Fibroblast of mammary gland (primary cell): ENCODE measurements at regions not wholly inside any gene's neighbourhood (a gene's known extent, or its start where the extent isn't known, plus 50 kb on each side); places are given as distances from the start of the nearest gene placed in this dataset.

Experiments
- DNase-seq: peaks from one replicate; pipeline ENCODE4 v3.0.0-alpha.2; 2010; ENCODE audit warnings: low read depth
- H3K4me3 ChIP-seq: 2 replicates; pipeline ENCODE4 v1.5.1; 2011; ENCODE audit warnings: low read depth, mild to moderate bottlenecking, low read length, moderate library complexity; ENCODE audit not compliant: control insufficient read depth
- TF ChIP-seq, protein P1 (sequence below): conservative IDR thresholded peaks from 2 replicates; pipeline ENCODE4 v1.5.1; 2011; ENCODE audit warnings: low read depth, low read length, inconsistent platforms; ENCODE audit not compliant: control insufficient read depth, insufficient read depth

DNA sequence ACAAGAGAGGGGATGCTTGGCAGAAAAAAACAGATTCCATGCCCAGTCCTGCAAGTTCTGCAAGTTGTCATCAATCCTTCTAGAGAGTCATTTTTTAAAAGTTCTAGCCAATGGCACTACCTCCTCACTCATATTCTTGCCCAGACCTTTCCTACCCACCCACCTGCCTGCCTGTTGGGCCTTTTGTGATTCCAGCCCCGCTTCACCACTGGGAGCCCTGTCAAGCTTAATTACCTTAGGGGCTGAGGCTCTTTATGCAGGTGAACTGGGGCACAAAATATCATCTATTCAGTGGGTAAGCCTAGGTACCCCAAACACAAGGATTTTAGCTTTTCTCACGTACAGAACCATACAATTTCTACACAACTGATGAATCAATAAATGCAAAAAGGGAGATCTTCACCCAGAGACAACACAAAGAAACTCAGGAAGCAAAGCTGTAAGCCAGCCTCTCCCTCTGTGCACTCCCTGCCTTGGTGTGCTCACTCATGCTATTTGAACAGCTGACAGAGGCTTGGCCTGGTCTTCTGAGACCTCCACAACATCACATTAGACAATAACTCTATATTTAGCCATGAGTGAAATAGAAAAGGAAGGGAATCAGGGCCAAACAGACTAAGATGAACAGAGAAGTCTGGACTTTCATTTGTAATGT, 222.6 kb downstream of the HTR7 start:
- TF ChIP-seq, protein P1, sequence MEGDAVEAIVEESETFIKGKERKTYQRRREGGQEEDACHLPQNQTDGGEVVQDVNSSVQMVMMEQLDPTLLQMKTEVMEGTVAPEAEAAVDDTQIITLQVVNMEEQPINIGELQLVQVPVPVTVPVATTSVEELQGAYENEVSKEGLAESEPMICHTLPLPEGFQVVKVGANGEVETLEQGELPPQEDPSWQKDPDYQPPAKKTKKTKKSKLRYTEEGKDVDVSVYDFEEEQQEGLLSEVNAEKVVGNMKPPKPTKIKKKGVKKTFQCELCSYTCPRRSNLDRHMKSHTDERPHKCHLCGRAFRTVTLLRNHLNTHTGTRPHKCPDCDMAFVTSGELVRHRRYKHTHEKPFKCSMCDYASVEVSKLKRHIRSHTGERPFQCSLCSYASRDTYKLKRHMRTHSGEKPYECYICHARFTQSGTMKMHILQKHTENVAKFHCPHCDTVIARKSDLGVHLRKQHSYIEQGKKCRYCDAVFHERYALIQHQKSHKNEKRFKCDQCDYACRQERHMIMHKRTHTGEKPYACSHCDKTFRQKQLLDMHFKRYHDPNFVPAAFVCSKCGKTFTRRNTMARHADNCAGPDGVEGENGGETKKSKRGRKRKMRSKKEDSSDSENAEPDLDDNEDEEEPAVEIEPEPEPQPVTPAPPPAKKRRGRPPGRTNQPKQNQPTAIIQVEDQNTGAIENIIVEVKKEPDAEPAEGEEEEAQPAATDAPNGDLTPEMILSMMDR = no peak
- DNase-seq = no peak
- no peak overlapping the region for H3K4me3 ChIP-seq

DNA sequence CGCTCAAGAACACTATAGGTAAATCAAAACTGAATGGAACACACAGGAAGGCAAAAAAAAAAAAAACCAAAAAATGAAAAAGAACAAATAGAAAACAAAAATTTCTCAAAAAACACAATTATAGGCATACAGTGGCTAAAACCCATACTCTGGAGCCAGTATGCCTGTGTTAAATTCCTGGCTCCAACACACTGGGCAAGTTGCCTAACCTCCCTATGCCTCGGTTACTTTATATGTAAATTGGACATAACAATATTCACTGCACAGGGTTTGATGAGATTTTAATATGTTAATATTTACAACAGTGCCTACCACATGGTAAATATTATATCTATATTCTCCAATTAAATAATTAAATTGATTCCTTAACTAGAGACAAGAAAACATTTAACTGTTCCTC, 217.1 kb downstream of the HTR7 start:
- TF ChIP-seq, protein P1 = no peak
- no peak for DNase-seq
- H3K4me3 ChIP-seq = no peak overlapping the region

DNA sequence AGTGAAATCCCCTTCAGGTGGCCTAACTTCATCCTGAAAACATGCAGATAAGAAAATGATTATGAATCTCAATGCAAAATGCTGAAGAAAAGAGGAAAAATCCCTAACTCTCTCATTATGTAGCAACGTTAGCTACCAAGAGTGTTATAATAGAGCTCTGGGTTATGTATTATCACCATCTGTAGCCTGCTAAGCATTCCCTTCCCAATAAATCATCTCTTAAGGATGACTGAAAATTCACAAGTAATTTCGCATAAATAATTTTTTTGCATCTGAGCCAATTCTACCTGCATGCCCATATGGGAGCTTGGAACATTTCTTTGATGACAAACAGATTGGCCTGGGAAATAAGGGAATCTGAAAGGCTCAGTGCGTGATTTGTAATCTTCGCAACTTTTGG, 216.1 kb downstream of the HTR7 start:
- no peak for DNase-seq
- TF ChIP-seq, protein P1 = no peak
- no peak overlapping the region for H3K4me3 ChIP-seq

DNA sequence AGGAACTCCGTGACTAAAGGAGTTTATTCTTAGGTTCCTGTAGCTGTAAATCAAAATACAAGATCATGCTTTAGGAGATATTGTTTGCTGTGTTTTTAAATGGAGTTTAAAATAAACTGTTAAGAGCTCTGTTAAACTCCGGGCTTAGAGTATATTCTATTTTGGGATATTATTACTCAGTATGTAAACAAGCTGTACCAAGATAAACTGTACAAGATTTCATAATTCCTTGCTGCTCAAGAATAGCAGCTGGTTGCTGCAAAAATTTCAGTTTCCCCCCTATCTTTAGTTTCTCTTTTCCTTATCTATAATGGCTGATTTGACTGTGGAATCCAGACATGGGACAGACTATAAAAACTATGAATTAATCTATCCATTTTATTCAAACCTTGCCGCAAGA, 215.7 kb downstream of the HTR7 start:
- no peak overlapping the region for H3K4me3 ChIP-seq
- TF ChIP-seq, protein P1 = no peak
- peak; percentile 19 for DNase-seq

DNA sequence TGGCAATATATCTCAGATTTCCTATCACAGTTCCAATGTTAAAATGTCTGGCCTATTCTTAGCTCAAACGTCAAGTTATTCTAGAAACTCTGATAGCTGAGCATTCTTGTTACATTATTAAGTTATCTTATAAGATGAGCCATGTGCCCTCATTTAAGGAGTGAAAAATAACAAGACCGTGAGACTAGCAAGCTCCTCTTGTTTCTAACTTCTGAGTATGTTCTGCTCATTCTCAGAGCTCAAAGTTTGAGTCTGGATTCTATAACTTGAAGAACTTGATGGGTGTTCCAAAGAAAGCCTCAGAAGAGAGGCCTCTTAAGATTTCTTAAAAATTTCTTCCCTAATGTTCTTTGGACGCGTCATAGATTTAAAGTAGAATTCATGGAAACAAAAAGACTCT, 215.2 kb downstream of the HTR7 start:
- TF ChIP-seq, protein P1 = no peak
- no peak for DNase-seq
- no peak overlapping the region for H3K4me3 ChIP-seq

DNA sequence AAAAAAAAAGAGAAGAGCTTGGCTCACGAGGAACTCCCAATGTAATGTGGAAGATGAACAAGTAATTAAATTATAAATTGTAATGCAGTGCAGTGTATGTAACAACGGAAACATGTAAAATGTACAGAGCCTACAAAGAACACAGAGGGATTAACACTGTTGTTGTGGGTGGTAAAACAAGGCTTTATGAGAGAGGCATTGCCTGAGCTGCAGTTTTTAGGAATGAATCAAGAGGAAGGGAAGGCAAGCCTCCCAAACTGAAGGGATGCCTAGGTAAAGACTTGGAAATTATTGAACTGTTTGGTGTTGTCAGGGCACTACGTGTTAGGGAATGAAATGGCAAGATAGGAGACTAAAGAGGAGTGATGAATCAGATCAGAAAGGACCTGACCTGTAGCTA, 213.7 kb downstream of the HTR7 start:
- TF ChIP-seq, protein P1 = no peak
- no peak overlapping the region for H3K4me3 ChIP-seq
- no peak for DNase-seq

DNA sequence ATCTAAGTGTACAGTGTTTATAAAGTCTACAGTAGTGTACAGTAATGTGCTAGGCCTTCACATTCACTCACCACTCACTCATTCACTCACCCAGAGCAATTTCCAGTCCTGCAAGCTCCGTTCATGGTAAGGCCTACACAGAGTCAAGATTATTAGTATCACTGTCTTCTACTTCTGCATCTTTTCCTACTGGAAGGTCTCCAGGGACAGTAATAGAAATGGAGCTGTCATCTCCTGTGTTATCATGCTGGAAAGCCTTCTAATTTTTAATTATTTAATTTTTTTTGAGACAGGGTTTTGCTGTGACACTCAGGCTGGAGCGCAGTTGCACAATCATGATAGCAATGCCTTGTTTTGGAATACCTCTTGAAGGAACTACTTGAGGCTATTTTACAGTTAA, 207.0 kb downstream of the HTR7 start:
- no peak for DNase-seq
- H3K4me3 ChIP-seq = no peak overlapping the region
- TF ChIP-seq, protein P1 = no peak
